Prostate gland (tissue), 2 donors: ENCODE measurements at regions not wholly inside any gene's neighbourhood (a gene's known extent, or its start where the extent isn't known, plus 50 kb on each side); places are given as distances from the start of the nearest gene placed in this dataset.

ENCODE experiments used
- DNase-seq: peaks from one replicate; pipeline ENCODE4 v3.0.0-alpha.2; 2019; ENCODE audit warnings: low spot score
- H3K27ac ChIP-seq, 2 donors: fragments of 200-600 bp; sonication (generic); 2 replicates each; pipeline ENCODE4 v1.5.1; 2017 to 2019
- H3K27me3 ChIP-seq: fragments of 200-600 bp; sonication (generic); replicated peaks from 2 replicates; pipeline ENCODE4 v1.5.1; 2019; ENCODE audit not compliant: insufficient read depth
- H3K36me3 ChIP-seq, 2 donors: fragments of 200-600 bp; sonication (generic); 1 replicate in 1 of 2; 2 replicates in 1 of 2; pipeline versions ENCODE4 v1.5.1 to v1.8.1; 2017 to 2019
- H3K4me1 ChIP-seq: fragments of 200-600 bp; sonication (generic); replicated peaks from 2 replicates; pipeline ENCODE4 v1.5.1; 2019
- H3K4me3 ChIP-seq, 2 donors: fragments of 200-600 bp; sonication (generic); 2 replicates each; pipeline ENCODE4 v1.5.1; 2017 to 2019
- H3K9me3 ChIP-seq: fragments of 200-600 bp; sonication (generic); 2 replicates; pipeline ENCODE4 v1.5.1; 2017
- POLR2A ChIP-seq: fragments of 450-650 bp; IDR thresholded peaks from one replicate; pipeline ENCODE4 v1.6.1; 2016; ENCODE audit warnings: antibody characterized with exemption, mild to moderate bottlenecking
- POLR2AphosphoS5 ChIP-seq: sonication (generic); formaldehyde crosslinking; IDR thresholded peaks from one replicate; pipeline ENCODE4 v1.6.1; 2017; ENCODE audit warnings: antibody characterized with exemption
- WGBS: methylation state at CpG from one replicate; pipeline ENCODE4 v1.1.5; 2018; 5-methylcytosine and 5-hydroxymethylcytosine counted together
- intact Hi-C: fragments of 100-400 bp; cut with DNase I; formaldehyde crosslinking; loops from one replicate; pipeline ENCODE4 v1.14.2; 2022
- TF ChIP-seq, protein P1 (sequence below), 4 experiments: fragments of 200-600 bp in 2 of 4; fragments of 450-650 bp in 2 of 4; sonication (generic) in 2 of 4; IDR thresholded peaks; 1 replicate in 3 of 4; 2 replicates in 1 of 4; pipeline ENCODE4 v1.5.1; 2016 to 2019; ENCODE audit warnings: antibody characterized with exemption in 4 of 4, mild to moderate bottlenecking in 2 of 4, moderate library complexity in 2 of 4

DNA sequence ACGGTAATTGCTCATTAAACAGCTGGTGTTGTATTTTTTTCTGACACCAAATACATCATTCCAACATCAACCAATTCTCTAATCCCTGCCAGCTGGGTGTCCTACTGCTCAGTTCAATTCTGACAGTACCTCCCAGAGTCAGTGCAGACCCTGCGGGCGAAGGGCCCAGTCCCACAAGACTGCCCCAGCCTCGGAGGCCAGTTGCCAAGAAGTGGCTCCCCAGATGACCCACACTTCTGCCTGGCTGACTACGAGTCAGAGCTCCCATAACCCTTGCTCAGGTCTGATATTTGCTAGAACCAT is 147.2 kb downstream of the CTTN start:
- WGBS, result 82% methylated on average over 5 of the region's 5 CpGs
- Histone ChIP-seq H3K27me3 (no peaks in the 10 kb centered on the region), H3K27ac (no peak overlapping the region), H3K9me3 (no peaks in the 10 kb centered on the region), H3K4me1 (no peaks in the 10 kb centered on the region), H3K36me3 (no peaks in the 10 kb centered on the region), H3K4me3 (no peak overlapping the region)
- no peak for DNase-seq
- no peak for TF ChIP-seq POLR2A
- TF ChIP-seq POLR2AphosphoS5, result no peak
- TF ChIP-seq, protein P1, sequence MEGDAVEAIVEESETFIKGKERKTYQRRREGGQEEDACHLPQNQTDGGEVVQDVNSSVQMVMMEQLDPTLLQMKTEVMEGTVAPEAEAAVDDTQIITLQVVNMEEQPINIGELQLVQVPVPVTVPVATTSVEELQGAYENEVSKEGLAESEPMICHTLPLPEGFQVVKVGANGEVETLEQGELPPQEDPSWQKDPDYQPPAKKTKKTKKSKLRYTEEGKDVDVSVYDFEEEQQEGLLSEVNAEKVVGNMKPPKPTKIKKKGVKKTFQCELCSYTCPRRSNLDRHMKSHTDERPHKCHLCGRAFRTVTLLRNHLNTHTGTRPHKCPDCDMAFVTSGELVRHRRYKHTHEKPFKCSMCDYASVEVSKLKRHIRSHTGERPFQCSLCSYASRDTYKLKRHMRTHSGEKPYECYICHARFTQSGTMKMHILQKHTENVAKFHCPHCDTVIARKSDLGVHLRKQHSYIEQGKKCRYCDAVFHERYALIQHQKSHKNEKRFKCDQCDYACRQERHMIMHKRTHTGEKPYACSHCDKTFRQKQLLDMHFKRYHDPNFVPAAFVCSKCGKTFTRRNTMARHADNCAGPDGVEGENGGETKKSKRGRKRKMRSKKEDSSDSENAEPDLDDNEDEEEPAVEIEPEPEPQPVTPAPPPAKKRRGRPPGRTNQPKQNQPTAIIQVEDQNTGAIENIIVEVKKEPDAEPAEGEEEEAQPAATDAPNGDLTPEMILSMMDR (IDR thresholded peaks at IDR 0.05), result no peak
- intact Hi-C loops, result no loop called here

DNA sequence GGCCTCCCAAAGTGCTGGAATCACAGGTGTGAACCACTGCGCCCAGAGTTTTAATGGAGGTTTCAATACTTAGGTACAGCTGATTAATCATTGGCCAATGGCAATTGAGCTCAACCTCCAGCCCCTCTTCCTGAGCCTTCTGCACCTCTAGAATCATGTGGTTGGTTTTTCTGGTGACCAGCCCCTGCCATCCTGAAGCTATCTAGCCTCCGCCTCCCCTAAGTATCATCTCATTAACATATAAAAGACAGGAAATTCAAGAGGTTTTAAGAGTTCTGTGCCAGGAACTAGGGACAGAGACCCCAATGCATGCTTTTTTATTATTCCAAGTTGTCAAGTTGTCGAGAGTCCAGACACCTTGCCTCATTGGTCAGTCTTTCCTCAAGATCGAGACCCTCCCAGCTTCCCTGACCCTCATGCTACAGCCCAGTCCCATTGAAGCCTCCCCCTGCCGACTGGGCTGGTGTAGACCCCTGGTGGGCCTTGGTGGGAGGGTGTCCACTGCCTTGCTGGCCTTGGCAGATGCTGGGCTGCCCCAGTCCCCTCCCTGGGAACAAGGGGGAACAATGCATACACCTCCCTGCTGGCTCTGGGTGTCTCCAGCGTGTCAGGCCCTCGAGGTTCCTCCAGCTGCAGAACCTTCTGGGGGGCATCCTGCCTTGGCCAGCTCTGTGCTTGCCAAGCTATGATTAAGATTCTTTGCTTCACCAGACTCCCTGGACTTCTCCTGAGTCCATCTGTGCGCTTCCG is 148.0 kb downstream of the CTTN start:
- whole genome bisulfite sequencing, result 78% methylated on average over 9 of the region's 9 CpGs
- no peak overlapping the region for H3K4me3 ChIP-seq
- intact Hi-C loops, result no loop called here
- TF ChIP-seq POLR2AphosphoS5, result no peak
- TF ChIP-seq POLR2A, result no peak
- TF ChIP-seq, protein P1 (IDR thresholded peaks at IDR 0.05), result no peak
- DNase-seq, result no peak
- H3K27ac ChIP-seq, result no peak overlapping the region
- no peaks in the 10 kb centered on the region for H3K27me3 ChIP-seq
- H3K36me3 ChIP-seq, result no peaks in the 10 kb centered on the region
- H3K4me1 ChIP-seq, result no peaks in the 10 kb centered on the region
- H3K9me3 ChIP-seq, result no peaks in the 10 kb centered on the region

DNA sequence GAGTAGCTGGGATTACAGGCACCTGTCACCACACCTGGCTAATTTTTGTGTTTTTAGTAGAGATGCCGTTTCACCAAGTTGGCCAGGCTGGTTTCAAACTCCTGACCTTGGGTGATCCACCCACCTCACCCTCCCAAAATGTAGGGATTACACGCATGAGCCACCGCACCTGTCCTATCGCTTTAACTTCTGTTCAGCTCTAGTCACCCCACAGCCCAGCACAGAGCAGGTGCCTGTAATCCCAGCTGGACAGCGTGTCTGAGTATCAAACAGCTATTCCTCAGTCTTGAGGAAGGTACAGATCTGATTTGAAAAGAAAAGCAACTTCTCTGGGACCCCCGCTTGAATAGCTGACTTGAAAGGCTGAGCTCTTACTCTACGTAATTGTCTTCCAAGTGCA is 149.1 kb downstream of the CTTN start:
- WGBS, result 65% methylated on average over 7 of the region's 7 CpGs
- no peaks in the 10 kb centered on the region for H3K27me3 ChIP-seq
- no peak for DNase-seq
- no peaks in the 10 kb centered on the region for H3K36me3 ChIP-seq
- no peak overlapping the region for H3K4me3 ChIP-seq
- H3K4me1 ChIP-seq, result no peaks in the 10 kb centered on the region
- TF ChIP-seq, protein P1 (IDR thresholded peaks at IDR 0.05), result no peak
- TF ChIP-seq POLR2AphosphoS5, result no peak
- TF ChIP-seq POLR2A, result no peak
- no peaks in the 10 kb centered on the region for H3K9me3 ChIP-seq
- intact Hi-C loops, result no loop called here
- H3K27ac ChIP-seq, result no peak overlapping the region

DNA sequence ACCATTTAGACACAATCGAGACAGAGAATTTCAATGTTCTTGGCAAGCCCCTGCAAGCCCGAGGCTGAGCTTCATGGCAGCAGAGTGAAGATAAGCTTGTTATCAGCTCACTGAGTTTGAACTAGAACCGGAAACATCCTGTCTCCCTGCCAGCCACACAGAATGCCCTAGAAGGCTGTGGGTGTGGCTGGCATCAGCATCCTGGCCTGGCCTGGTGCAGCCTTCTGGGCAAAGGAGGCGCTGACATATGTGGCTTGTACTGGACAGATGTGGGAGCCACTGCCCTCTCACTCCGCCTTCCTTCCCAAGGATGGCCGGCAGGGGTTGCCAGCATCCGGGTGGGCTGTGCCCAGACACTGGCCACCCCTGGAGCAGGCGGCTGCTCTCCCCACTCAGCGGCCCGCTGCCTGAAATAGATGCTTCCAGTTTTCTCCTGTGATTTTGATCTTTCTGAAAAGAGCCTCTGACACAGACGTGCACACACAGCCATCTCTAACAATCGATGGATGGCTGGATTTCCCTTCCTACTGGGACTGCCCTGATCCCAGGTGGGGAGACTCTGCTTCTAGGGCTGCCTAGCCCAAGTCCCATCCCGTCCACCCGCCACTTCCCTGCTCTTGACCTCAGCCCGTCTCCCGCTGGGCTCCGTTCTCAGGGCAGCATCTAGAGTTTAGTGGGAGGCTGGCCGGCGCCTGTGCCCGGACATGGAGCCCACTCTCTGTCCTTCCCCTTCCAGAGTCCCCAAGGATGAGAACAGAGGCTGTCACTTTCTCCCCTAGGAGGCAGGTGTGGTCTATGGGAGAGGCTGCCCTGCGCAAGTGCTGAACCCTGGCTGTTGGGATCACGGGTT is 149.7 kb downstream of the CTTN start:
- TF ChIP-seq, protein P1 (IDR thresholded peaks at IDR 0.05), result no peak
- TF ChIP-seq POLR2A (no peak), POLR2AphosphoS5 (no peak)
- Histone ChIP-seq H3K9me3 (no peaks in the 10 kb centered on the region), H3K27ac (no peak overlapping the region), H3K4me1 (no peaks in the 10 kb centered on the region), H3K27me3 (no peaks in the 10 kb centered on the region), H3K4me3 (no peak overlapping the region), H3K36me3 (no peaks in the 10 kb centered on the region)
- intact Hi-C loops, result no loop called here
- no peak for DNase-seq
- 69% methylated on average over 22 of the region's 22 CpGs for WGBS
